ENCODE measurements at regions not wholly inside any gene's neighbourhood (a gene's known extent, or its start where the extent isn't known, plus 50 kb on each side); places are given as distances from the start of the nearest gene placed in this dataset.

DNA sequence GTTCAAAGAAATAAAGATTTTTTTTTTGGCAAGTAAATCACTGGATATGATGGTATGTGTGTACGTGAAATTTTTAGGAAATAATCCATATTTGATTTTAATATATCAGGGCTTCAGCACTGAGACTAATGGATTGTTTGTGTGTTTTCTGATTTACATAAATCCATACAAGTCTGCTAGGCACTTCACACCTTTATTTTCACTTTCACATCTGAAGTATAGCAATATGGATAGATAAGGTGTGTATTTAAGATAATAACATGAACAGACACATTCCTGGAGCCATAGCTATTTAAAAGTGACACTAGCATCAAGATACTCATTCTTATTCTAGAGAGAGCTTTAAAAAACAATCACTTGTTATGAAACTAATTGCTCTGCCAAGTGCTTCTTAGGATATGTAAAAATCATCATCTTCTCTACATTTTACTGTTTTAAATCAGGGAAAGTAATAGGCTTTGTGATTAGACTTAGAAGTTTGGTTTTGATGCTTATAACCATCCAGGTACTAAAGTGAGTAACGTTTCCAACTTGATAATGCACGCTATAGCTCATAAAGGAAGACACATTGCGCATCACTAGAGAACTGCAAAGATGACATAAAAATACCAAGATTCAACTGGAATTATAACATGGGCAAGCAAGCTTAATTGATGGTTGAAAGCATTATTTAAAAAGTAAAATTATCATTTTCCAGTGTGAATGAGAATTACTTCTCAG lies 208.9 kb downstream of the ZEB2 start:
- TF ChIP-seq POLR2A (IDR thresholded peaks at IDR 0.05; ENCODE audit: low read length): no peak
- no peak for TF ChIP-seq GATA1 (IDR thresholded peaks at IDR 0.05; ENCODE audit: low read depth, low read length)

All from erythroblast (primary cell).